ENCODE measurements at regions not wholly inside any gene's neighbourhood (a gene's known extent, or its start where the extent isn't known, plus 50 kb on each side); places are given as distances from the start of the nearest gene placed in this dataset.

DNA sequence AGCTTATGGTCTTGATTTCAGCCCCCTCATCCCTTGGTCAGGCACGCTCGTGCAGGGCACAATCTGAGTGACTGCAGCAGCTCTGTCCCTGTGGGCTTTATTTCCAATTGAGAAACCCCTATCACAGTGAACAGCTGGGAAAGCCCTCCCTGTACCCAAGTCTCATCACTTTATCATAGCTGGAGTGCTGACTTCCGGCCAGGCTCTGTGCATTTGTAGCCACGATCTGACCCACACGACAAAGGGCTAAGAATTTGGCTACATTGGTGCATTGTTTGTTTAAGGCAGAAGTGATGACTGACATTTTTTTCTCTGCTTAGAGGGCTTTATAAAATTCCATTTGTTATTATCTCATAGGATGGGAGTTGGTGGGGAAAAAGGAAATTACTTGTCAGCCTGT, 184.4 kb downstream of the KCNS3 start:
- POLR2A ChIA-PET, result no interaction called here
- Histone ChIP-seq H3K4me1 (ENCODE audit: control insufficient read depth, insufficient read depth, low read length) (no peaks in the 10 kb centered on the region), H3K27ac (ENCODE audit: extremely low read depth, low read depth, low read length) (no peak overlapping the region), H3K36me3 (ENCODE audit: control insufficient read depth in 2 of 2, insufficient read depth in 1 of 2, low read length in 2 of 2) (no peaks in the 10 kb centered on the region), H3K4me3 (ENCODE audit: low read depth, low read length) (no peak overlapping the region), H3K9me3 (ENCODE audit: control insufficient read depth, insufficient read depth, low read depth, low read length) (no peaks in the 10 kb centered on the region)
- CTCF ChIA-PET, result interaction anchor here (0.5 to 1.1 kb wide), 4 partner anchors 53 to 338 kb away, joined by 3 to 5 read pairs (median 3); no protein-coding TSS in a partner anchor
- TF ChIP-seq ZNF654 (tag by site-specific recombination; IDR thresholded peaks at IDR 0.05; ENCODE audit: low read depth), result no peak
- no peak for TF ChIP-seq HOXC10 (CRISPR knock-in tag; IDR thresholded peaks at IDR 0.05)
- TF ChIP-seq ZNF610 (tag by site-specific recombination; IDR thresholded peaks at IDR 0.05; ENCODE audit: borderline replicate concordance), result no peak
- no peak for TF ChIP-seq SCRT2 (tag by site-specific recombination; IDR thresholded peaks at IDR 0.05)
- no peak for TF ChIP-seq ZIC2 (tag by site-specific recombination; IDR thresholded peaks at IDR 0.05)
- TF ChIP-seq ZNF510 (tag by site-specific recombination; IDR thresholded peaks at IDR 0.05; ENCODE audit: insufficient replicate concordance), result no peak
- TF ChIP-seq, protein P1, sequence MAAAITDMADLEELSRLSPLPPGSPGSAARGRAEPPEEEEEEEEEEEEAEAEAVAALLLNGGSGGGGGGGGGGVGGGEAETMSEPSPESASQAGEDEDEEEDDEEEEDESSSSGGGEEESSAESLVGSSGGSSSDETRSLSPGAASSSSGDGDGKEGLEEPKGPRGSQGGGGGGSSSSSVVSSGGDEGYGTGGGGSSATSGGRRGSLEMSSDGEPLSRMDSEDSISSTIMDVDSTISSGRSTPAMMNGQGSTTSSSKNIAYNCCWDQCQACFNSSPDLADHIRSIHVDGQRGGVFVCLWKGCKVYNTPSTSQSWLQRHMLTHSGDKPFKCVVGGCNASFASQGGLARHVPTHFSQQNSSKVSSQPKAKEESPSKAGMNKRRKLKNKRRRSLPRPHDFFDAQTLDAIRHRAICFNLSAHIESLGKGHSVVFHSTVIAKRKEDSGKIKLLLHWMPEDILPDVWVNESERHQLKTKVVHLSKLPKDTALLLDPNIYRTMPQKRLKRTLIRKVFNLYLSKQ (tag by site-specific recombination; IDR thresholded peaks at IDR 0.05; ENCODE audit: borderline replicate concordance), result no peak
- TF ChIP-seq, protein P2, sequence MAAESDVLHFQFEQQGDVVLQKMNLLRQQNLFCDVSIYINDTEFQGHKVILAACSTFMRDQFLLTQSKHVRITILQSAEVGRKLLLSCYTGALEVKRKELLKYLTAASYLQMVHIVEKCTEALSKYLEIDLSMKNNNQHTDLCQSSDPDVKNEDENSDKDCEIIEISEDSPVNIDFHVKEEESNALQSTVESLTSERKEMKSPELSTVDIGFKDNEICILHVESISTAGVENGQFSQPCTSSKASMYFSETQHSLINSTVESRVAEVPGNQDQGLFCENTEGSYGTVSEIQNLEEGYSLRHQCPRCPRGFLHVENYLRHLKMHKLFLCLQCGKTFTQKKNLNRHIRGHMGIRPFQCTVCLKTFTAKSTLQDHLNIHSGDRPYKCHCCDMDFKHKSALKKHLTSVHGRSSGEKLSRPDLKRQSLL (tag by site-specific recombination; IDR thresholded peaks at IDR 0.05), result no peak
- TF ChIP-seq HOXD13 (CRISPR knock-in tag; IDR thresholded peaks at IDR 0.05; ENCODE audit: borderline replicate concordance), result no peak
- TF ChIP-seq ZNF37A (tag by site-specific recombination; IDR thresholded peaks at IDR 0.05), result no peak
- no peak for TF ChIP-seq ZNF624 (tag by site-specific recombination; IDR thresholded peaks at IDR 0.05)
- TF ChIP-seq, protein P3, sequence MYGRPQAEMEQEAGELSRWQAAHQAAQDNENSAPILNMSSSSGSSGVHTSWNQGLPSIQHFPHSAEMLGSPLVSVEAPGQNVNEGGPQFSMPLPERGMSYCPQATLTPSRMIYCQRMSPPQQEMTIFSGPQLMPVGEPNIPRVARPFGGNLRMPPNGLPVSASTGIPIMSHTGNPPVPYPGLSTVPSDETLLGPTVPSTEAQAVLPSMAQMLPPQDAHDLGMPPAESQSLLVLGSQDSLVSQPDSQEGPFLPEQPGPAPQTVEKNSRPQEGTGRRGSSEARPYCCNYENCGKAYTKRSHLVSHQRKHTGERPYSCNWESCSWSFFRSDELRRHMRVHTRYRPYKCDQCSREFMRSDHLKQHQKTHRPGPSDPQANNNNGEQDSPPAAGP (tag by site-specific recombination; IDR thresholded peaks at IDR 0.05), result no peak
- TF ChIP-seq ZNF626 (tag by site-specific recombination; IDR thresholded peaks at IDR 0.05), result no peak

DNA sequence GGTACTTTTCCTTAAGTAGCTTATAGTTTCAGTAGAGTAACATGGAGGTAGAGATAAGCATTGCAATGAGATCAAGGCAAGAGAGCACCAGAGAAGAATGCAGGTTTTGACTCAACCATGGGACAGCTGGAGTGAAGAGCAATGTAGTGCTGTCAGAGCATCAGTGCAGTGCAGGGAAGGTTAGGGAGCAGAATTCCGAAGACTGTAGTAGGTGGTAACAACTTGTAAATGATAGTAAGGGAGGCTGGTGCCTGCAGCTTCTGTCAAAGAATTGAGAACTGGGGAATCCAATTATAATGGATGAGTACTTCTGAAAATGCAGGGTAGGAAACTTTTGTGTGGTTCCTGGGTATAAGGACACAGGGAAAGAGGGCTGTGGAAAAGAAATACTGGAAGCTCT, 183.2 kb downstream of the KCNS3 start:
- POLR2A ChIA-PET, result no interaction called here
- H3K4me3 ChIP-seq (ENCODE audit: low read depth, low read length), result no peak overlapping the region
- no peaks in the 10 kb centered on the region for H3K36me3 ChIP-seq (ENCODE audit: control insufficient read depth in 2 of 2, insufficient read depth in 1 of 2, low read length in 2 of 2)
- CTCF ChIA-PET, result interaction anchor here (0.6 to 1.1 kb wide), 3 partner anchors 55 to 390 kb away, joined by 3 to 5 read pairs (median 3); no protein-coding TSS in a partner anchor
- no peaks in the 10 kb centered on the region for H3K9me3 ChIP-seq (ENCODE audit: control insufficient read depth, insufficient read depth, low read depth, low read length)
- no peak for TF ChIP-seq ZNF146 (tag by site-specific recombination; IDR thresholded peaks at IDR 0.05)
- no peak for TF ChIP-seq ZNF214 (tag by site-specific recombination; IDR thresholded peaks at IDR 0.05; ENCODE audit: borderline replicate concordance)
- TF ChIP-seq ZNF114 (tag by site-specific recombination; IDR thresholded peaks at IDR 0.05), result no peak
- TF ChIP-seq ZNF354C (tag by site-specific recombination; IDR thresholded peaks at IDR 0.05; ENCODE audit: borderline replicate concordance, low read depth), result no peak
- TF ChIP-seq ZNF239 (tag by site-specific recombination; IDR thresholded peaks at IDR 0.05), result no peak
- no peak for TF ChIP-seq OSR2 (tag by site-specific recombination; IDR thresholded peaks at IDR 0.05)
- no peak overlapping the region for H3K27ac ChIP-seq (ENCODE audit: extremely low read depth, low read depth, low read length)
- H3K4me1 ChIP-seq (ENCODE audit: control insufficient read depth, insufficient read depth, low read length), result no peaks in the 10 kb centered on the region

DNA sequence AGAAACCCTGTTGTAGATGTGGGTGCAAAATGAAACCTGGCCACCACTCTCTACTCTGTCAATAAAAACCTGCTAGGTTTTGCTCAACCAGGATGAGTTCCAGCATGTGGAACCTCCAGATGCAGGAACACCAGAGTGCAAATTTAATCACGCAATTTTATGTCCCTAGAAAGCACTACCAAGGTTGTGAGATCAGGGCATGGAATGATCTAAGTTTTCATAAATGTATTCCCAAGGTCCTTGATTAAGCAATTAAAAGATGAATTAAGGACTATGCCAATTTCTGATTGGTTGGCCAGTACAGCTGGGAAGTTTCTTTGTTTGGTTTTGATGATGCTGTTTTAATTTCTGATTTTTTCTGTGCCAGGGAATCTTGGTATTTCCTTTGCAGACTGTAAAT, 179.2 kb downstream of the KCNS3 start:
- H3K27ac ChIP-seq (ENCODE audit: extremely low read depth, low read depth, low read length), result no peak overlapping the region
- ChIA-PET POLR2A (no interaction called here), CTCF (no interaction called here)
- TF ChIP-seq ZNF747 (tag by site-specific recombination; IDR thresholded peaks at IDR 0.05), result no peak
- TF ChIP-seq, protein P4, sequence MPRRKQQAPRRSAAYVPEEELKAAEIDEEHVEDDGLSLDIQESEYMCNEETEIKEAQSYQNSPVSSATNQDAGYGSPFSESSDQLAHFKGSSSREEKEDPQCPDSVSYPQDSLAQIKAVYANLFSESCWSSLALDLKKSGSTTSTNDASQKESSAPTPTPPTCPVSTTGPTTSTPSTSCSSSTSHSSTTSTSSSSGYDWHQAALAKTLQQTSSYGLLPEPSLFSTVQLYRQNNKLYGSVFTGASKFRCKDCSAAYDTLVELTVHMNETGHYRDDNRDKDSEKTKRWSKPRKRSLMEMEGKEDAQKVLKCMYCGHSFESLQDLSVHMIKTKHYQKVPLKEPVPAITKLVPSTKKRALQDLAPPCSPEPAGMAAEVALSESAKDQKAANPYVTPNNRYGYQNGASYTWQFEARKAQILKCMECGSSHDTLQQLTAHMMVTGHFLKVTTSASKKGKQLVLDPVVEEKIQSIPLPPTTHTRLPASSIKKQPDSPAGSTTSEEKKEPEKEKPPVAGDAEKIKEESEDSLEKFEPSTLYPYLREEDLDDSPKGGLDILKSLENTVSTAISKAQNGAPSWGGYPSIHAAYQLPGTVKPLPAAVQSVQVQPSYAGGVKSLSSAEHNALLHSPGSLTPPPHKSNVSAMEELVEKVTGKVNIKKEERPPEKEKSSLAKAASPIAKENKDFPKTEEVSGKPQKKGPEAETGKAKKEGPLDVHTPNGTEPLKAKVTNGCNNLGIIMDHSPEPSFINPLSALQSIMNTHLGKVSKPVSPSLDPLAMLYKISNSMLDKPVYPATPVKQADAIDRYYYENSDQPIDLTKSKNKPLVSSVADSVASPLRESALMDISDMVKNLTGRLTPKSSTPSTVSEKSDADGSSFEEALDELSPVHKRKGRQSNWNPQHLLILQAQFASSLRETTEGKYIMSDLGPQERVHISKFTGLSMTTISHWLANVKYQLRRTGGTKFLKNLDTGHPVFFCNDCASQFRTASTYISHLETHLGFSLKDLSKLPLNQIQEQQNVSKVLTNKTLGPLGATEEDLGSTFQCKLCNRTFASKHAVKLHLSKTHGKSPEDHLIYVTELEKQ (tag by site-specific recombination; IDR thresholded peaks at IDR 0.05; ENCODE audit: borderline replicate concordance), result no peak
- no peak overlapping the region for H3K4me3 ChIP-seq (ENCODE audit: low read depth, low read length)
- H3K36me3 ChIP-seq (ENCODE audit: control insufficient read depth in 2 of 2, insufficient read depth in 1 of 2, low read length in 2 of 2), result no peaks in the 10 kb centered on the region
- H3K4me1 ChIP-seq (ENCODE audit: control insufficient read depth, insufficient read depth, low read length), result no peaks in the 10 kb centered on the region
- H3K9me3 ChIP-seq (ENCODE audit: control insufficient read depth, insufficient read depth, low read depth, low read length), result no peaks in the 10 kb centered on the region

Measured in HEK293 (cell line).